Right lobe of liver (tissue), 6 donors: ENCODE measurements at regions not wholly inside any gene's neighbourhood (a gene's known extent, or its start where the extent isn't known, plus 50 kb on each side); places are given as distances from the start of the nearest gene placed in this dataset.

Experiments
- ATAC-seq, 4 donors: fragments of 200-7000 bp; cut with Tn5 transposase; one replicate each; pipeline ENCODE4 v1.9.1; 2020; ENCODE audit warnings: mild to moderate bottlenecking in 4 of 4, moderate library complexity in 4 of 4
- DNase-seq, 3 donors: peaks; one replicate each; pipeline ENCODE4 v3.0.0-alpha.2; 2020
- H3K27ac ChIP-seq, 3 donors: fragments of 200-600 bp; one replicate each; pipeline ENCODE4 v1.8.0; 2022
- H3K27me3 ChIP-seq, 2 donors: fragments of 200-600 bp; one replicate each; pipeline ENCODE4 v1.8.0; 2022
- H3K36me3 ChIP-seq, 4 donors: fragments of 200-600 bp; sonication (generic) in 1 of 4; one replicate each; pipeline versions ENCODE4 v1.5.1 to v1.8.0; 2017 to 2022; ENCODE audit warnings: control low read depth in 1 of 4
- H3K4me1 ChIP-seq, 4 donors: fragments of 200-600 bp; sonication (generic) in 1 of 4; one replicate each; pipeline versions ENCODE4 v1.5.1 to v1.8.0; 2017 to 2022; ENCODE audit warnings: control low read depth in 1 of 4
- H3K4me3 ChIP-seq, 3 donors: fragments of 200-600 bp; one replicate each; pipeline ENCODE4 v1.8.0; 2022
- H3K9me3 ChIP-seq, 4 donors: fragments of 200-600 bp; sonication (generic) in 1 of 4; one replicate each; pipeline versions ENCODE4 v1.5.1 to v1.8.0; 2017 to 2022; ENCODE audit warnings: control low read depth in 1 of 4
- POLR2A ChIP-seq: fragments of 450-650 bp; IDR thresholded peaks from one replicate; pipeline ENCODE4 v1.6.1; 2017; ENCODE audit warnings: antibody characterized with exemption, mild to moderate bottlenecking
- WGBS: methylation state at CpG from one replicate; pipeline ENCODE4 v1.1.6; 2018; ENCODE audit warnings: low coverage, low lambda C conversion rate; ENCODE audit not compliant: insufficient coverage; ENCODE audit errors: missing lambda C conversion rate; 5-methylcytosine and 5-hydroxymethylcytosine counted together
- intact Hi-C, 2 donors: fragments of 100-400 bp; cut with DNase I; formaldehyde crosslinking; loops; one replicate each; pipeline versions ENCODE4 v1.11.2 to v1.14.1; 2022
- TF ChIP-seq, protein P1 (sequence below), 4 donors: fragments of 200-600 bp in 3 of 4; fragments of 450-650 bp in 1 of 4; IDR thresholded peaks; one replicate each; pipeline versions ENCODE4 v1.5.1 to v1.8.0; 2016 to 2022; ENCODE audit warnings: antibody characterized with exemption in 4 of 4, mild to moderate bottlenecking in 2 of 4
- donor health status: DM: no; HTN: yes; CAD: no.
- donor health status: DM: no; HTN: no; CAD: no.
- donor health status: DM: no; HTN: no; CAD: no.
- donor health status: DM: no; HTN: yes; CAD: no.
- donor health status: DM: no; HTN: yes; CAD: no.

DNA sequence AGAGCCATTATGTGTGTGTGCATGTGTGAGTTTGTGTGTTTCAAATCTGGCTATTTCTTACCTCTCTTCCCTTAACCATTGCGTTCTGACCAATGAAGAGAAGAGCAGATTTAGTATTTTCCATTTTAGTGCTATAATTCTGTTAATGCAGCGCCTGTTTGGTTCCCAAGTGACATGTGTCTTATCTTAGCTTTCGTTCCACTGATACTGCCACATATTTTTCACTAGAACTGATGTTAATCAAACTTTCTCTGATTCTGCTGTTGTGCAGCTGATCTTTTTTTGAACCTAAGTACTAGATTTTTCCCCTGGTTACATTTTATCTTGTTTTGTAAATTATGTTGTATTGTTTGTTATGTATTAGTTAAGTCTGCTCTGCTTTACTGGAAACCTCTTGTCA lies 152.9 kb upstream of the MID1 start:
- 54% methylated on average over 3 of the region's 3 CpGs for WGBS
- intact Hi-C loops, result no loop called here
- TF ChIP-seq POLR2A, result no peak
- TF ChIP-seq, protein P1, sequence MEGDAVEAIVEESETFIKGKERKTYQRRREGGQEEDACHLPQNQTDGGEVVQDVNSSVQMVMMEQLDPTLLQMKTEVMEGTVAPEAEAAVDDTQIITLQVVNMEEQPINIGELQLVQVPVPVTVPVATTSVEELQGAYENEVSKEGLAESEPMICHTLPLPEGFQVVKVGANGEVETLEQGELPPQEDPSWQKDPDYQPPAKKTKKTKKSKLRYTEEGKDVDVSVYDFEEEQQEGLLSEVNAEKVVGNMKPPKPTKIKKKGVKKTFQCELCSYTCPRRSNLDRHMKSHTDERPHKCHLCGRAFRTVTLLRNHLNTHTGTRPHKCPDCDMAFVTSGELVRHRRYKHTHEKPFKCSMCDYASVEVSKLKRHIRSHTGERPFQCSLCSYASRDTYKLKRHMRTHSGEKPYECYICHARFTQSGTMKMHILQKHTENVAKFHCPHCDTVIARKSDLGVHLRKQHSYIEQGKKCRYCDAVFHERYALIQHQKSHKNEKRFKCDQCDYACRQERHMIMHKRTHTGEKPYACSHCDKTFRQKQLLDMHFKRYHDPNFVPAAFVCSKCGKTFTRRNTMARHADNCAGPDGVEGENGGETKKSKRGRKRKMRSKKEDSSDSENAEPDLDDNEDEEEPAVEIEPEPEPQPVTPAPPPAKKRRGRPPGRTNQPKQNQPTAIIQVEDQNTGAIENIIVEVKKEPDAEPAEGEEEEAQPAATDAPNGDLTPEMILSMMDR (IDR thresholded peaks at IDR 0.05), result no peak
- Histone ChIP-seq H3K4me1 (no peaks in the 10 kb centered on the region), H3K36me3 (no peaks in the 10 kb centered on the region), H3K9me3 (no peaks in the 10 kb centered on the region), H3K27ac (no peak overlapping the region), H3K4me3 (no peak overlapping the region), H3K27me3 (no peaks in the 10 kb centered on the region)
- DNase-seq (no peak), ATAC-seq (no peak)

DNA sequence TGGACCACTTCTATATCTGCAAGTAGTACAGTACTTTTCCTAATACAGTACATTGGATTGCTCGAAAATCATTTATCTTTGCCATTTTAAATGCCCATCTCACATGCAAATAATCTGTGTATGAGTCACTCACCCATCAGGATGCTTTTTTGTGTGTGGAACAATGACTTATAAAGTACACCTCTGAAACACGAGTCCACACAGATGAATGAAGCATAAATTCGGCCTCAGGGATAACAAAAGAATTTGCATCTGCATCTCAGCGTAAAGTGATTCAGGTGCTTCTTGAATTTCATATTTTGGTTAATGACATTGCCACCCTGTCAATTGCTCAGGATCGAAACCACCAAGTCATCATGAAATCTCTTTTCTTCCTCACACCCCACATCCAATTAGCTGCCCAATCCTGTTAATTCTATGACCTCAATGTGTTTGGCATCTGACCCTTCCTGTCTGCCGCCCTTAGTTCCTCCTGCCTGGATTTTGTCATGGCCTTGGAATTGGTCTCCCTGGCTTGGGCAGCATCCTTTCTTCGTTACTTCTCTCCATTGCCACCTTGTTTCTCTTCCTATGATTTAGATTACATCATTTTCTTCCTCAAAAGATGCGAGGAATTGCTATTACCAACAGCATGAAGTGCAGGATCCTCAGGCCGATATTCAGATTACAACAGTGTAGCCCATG lies 161.6 kb upstream of the MID1 start:
- ATAC-seq (no peak), DNase-seq (no peak)
- 58% methylated on average over 9 of the region's 9 CpGs for WGBS
- H3K27ac ChIP-seq, result no peak overlapping the region
- H3K4me1 ChIP-seq, result no peaks in the 10 kb centered on the region
- H3K36me3 ChIP-seq, result no peaks in the 10 kb centered on the region
- H3K27me3 ChIP-seq, result peaks cover 0 to 3% of the 10 kb centered on the region in 2 donors
- H3K4me3 ChIP-seq, result no peak overlapping the region
- no peaks in the 10 kb centered on the region for H3K9me3 ChIP-seq
- no peak for TF ChIP-seq POLR2A
- TF ChIP-seq, protein P1 (IDR thresholded peaks at IDR 0.05), result no peak
- intact Hi-C loops, result no loop called here

DNA sequence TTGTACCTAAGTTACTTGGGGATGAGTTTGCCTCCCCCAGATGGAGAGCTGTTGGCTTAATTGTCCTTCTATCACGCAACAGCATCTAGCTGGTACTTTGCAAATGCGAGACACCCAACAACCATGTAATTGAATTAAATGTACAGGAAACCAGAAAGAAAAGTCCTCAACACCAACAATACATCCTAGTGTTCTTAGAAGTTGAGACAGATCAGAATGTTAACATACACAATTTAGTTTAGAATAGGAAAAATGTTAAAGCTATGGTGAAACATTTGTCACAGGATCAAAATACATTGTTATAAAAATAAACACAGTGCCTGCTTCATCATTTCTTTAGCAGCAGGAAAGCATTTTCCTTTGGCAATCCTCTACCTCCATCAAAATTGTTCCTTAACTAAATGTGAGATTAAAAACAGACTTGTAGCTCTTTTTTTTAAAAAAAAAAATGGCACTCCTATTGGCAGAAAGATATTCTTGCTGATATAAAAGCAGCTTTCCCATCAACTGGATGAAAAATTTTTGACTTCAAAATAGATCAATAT lies 163.1 kb upstream of the MID1 start:
- intact Hi-C loops, result no loop called here
- H3K4me1 ChIP-seq, result no peaks in the 10 kb centered on the region
- no peak for DNase-seq
- 75% methylated on average over 2 of the region's 2 CpGs for WGBS
- H3K36me3 ChIP-seq, result no peaks in the 10 kb centered on the region
- TF ChIP-seq, protein P1 (IDR thresholded peaks at IDR 0.05), result no peak
- no peak for TF ChIP-seq POLR2A
- H3K27ac ChIP-seq, result no peak overlapping the region
- H3K4me3 ChIP-seq, result no peak overlapping the region
- peaks cover 0 to 3% of the 10 kb centered on the region in 2 donors for H3K27me3 ChIP-seq
- no peak for ATAC-seq
- H3K9me3 ChIP-seq, result no peaks in the 10 kb centered on the region

DNA sequence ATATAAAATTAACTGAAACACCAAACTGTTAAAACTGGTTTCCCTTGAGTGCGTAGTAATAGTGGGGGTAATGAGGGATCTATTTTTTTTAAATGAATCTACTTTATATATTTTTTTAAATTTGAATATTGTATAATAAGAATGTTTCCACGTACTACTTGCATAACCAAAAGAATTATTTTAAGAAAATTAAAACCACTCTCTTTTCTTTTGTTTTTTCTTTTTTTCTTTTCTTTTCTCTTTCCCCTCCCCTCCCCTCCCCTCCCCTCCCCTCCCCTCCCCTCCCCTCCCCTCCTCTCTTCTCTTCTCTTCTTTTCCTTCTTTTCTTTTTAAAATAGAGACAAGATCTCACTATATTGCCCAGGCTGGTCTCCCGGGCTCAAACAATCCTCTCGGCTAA lies 166.9 kb upstream of the MID1 start:
- Histone ChIP-seq H3K4me1 (no peaks in the 10 kb centered on the region), H3K9me3 (no peaks in the 10 kb centered on the region), H3K27me3 (peaks cover 0 to 3% of the 10 kb centered on the region in 2 donors), H3K27ac (no peak overlapping the region), H3K4me3 (no peak overlapping the region), H3K36me3 (no peaks in the 10 kb centered on the region)
- DNase-seq, result no peak
- TF ChIP-seq, protein P1 (IDR thresholded peaks at IDR 0.05), result no peak
- TF ChIP-seq POLR2A, result no peak
- intact Hi-C loops, result no loop called here
- WGBS, result 78% methylated on average over 4 of the region's 4 CpGs
- ATAC-seq, result no peak
